Thyroid gland (tissue), 4 donors: ENCODE measurements at regions not wholly inside any gene's neighbourhood (a gene's known extent, or its start where the extent isn't known, plus 50 kb on each side); places are given as distances from the start of the nearest gene placed in this dataset.

Source experiments
- DNase-seq, 2 donors: peaks; one replicate each; pipeline ENCODE4 v3.0.0-alpha.2; 2019
- H3K27ac ChIP-seq, 3 donors: fragments of 200-600 bp; sonication (generic); 1 replicate in 2 of 3; 2 replicates in 1 of 3; pipeline ENCODE4 v1.5.1; 2016 to 2019; ENCODE audit warnings: mild to moderate bottlenecking in 1 of 3, moderate library complexity in 1 of 3
- H3K27me3 ChIP-seq: fragments of 200-600 bp; sonication (generic); one replicate; pipeline ENCODE4 v1.5.1; 2019
- H3K36me3 ChIP-seq, 2 donors: fragments of 200-600 bp; sonication (generic); one replicate each; pipeline ENCODE4 v1.5.1; 2016 to 2019
- H3K4me1 ChIP-seq, 2 donors: fragments of 200-600 bp; sonication (generic); one replicate each; pipeline ENCODE4 v1.5.1; 2017 to 2019
- H3K4me3 ChIP-seq, 3 donors: fragments of 200-600 bp; sonication (generic); replicated peaks in 1 of 3; 1 replicate in 2 of 3; 2 replicates in 1 of 3; pipeline ENCODE4 v1.5.1; 2016; ENCODE audit warnings: mild to moderate bottlenecking in 1 of 3
- H3K9me3 ChIP-seq: fragments of 200-600 bp; sonication (generic); one replicate; pipeline ENCODE4 v1.5.1; 2017
- CTCF ChIP-seq, 6 experiments: fragments of 200-600 bp in 3 of 6; fragments of 450-650 bp in 3 of 6; sonication (generic) in 3 of 6; IDR thresholded peaks; one replicate each; pipeline ENCODE4 v1.5.1; 2016 to 2019; ENCODE audit warnings: antibody characterized with exemption in 6 of 6, mild to moderate bottlenecking in 2 of 6, inconsistent platforms in 1 of 6, moderate library complexity in 1 of 6
- POLR2A ChIP-seq, 2 donors: fragments of 450-650 bp; IDR thresholded peaks; one replicate each; pipeline ENCODE4 v1.6.1; 2017; ENCODE audit warnings: antibody characterized with exemption in 2 of 2, mild to moderate bottlenecking in 2 of 2, moderate library complexity in 1 of 2
- WGBS, 2 donors: methylation state at CpG; one replicate each; pipeline ENCODE4 v1.1.5; 2017; 5-methylcytosine and 5-hydroxymethylcytosine counted together
- intact Hi-C: fragments of 100-400 bp; cut with DNase I; formaldehyde crosslinking; loops from one replicate; pipeline ENCODE4 v1.15.1; 2023

- H3K4me3 ChIP-seq: no peak overlapping the region
- H3K27ac ChIP-seq: no peak overlapping the region
- intact Hi-C loops: no loop called here
- 37 to 67% methylated on average over 4 of the region's 4 CpGs for WGBS, 2 donors
- no peaks in the 10 kb centered on the region for H3K27me3 ChIP-seq
- no peaks in the 10 kb centered on the region for H3K4me1 ChIP-seq
- DNase-seq: no peak
- TF ChIP-seq CTCF (IDR thresholded peaks at IDR 0.05): no peak
- TF ChIP-seq POLR2A (IDR thresholded peaks at IDR 0.05): no peak
- H3K36me3 ChIP-seq: no peaks in the 10 kb centered on the region
- H3K9me3 ChIP-seq: no peaks in the 10 kb centered on the region
Observed at GRCh38 chr14:38593476-38593875, 337.6 kb upstream of the CLEC14A start.

DNA sequence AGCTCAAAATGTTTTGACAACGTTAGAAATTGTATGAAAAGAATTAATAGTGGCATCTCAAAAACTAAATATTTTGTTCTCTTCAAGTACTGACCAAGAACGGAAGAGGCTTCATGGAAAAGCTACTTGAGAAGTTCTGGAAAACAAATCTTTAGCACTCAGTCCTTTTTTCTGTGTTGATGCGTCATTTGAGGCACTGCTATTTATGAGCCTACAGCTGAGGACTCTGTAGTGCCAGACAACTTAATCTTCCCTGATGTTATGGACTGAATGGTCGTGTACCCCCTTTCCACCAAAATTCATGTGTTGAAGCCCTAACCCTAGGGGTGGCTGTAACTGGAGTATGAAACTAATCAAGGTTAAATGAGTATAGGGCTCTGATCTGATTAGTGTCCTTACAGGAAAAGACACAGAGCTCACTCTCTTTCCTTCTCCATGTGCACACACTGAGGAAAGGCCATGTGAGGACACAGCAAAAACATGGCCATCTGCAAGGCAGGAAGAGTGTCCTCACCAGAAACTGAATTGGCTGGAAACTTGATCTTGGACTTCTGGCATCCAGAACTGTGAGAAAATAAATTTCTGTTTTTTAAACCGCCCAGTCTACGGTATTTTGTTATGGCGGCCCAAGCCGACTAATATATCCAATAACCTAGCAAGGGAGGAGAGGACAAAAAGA is 337.0 kb upstream of the CLEC14A start:
- H3K27ac ChIP-seq: no peak overlapping the region
- WGBS, 2 donors: 88% methylated on average over 8 of the region's 8 CpGs
- TF ChIP-seq CTCF (IDR thresholded peaks at IDR 0.05) (no peak), POLR2A (IDR thresholded peaks at IDR 0.05) (no peak)
- intact Hi-C loops: no loop called here
- H3K4me3 ChIP-seq: no peak overlapping the region
- H3K4me1 ChIP-seq: no peaks in the 10 kb centered on the region
- no peak for DNase-seq
- no peaks in the 10 kb centered on the region for H3K36me3 ChIP-seq
- H3K9me3 ChIP-seq: no peaks in the 10 kb centered on the region
- H3K27me3 ChIP-seq: no peaks in the 10 kb centered on the region

DNA sequence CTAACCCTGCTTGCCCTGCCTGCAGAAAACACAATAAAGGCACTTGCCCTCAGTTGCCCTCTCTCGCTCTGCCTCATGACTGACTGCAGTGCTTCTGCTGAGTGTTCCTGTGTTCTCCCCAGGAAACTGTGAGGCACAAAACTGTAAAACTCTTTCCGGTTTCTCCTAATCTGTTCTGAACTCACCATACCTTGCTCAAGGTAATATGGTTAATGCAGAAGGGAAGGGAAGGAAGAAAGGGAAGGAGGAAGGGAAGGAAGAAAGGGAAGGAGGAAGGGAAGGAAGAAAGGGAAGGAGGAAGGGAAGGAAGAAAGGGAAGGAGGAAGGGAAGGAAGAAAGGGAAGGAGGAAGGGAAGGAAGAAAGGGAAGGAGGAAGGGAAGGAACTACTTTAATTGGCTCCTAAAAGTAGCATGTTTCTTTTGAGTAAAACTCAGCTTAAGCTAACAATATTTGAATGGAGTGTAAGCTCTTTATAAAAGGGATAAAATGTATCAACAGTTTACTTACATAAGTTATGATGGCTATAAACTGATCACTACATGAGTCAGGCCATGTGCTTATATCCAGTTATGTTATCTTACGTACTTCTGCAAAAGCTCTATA is 334.0 kb upstream of the CLEC14A start:
- no peaks in the 10 kb centered on the region for H3K36me3 ChIP-seq
- no peaks in the 10 kb centered on the region for H3K9me3 ChIP-seq
- no peak for DNase-seq
- no peaks in the 10 kb centered on the region for H3K4me1 ChIP-seq
- no peaks in the 10 kb centered on the region for H3K27me3 ChIP-seq
- no peak overlapping the region for H3K4me3 ChIP-seq
- intact Hi-C loops: no loop called here
- no peak overlapping the region for H3K27ac ChIP-seq
- TF ChIP-seq CTCF (IDR thresholded peaks at IDR 0.05) (no peak), POLR2A (IDR thresholded peaks at IDR 0.05) (no peak)
- 91 to 95% methylated on average over 3 of the region's 3 CpGs for WGBS, 2 donors

DNA sequence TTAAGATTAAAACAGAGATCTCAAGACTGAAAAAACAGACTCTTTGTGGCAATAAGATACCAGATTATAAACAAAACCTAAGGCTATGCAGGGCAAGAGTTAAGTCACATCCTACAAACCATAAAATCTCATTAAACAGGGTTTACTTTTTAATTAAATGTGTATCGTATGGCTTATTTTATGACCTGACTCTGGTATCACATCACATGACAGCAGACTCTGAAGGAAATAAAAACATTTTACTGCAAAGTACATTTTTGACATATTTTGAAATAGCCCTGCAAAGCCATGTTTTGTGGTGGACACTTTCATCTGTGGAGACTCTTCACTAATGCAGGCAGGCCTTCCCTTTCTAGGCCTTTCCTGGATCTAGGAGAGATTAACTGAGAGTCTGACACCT is 327.6 kb upstream of the CLEC14A start:
- TF ChIP-seq CTCF (IDR thresholded peaks at IDR 0.05) (no peak), POLR2A (IDR thresholded peaks at IDR 0.05) (no peak)
- WGBS, 2 donors: 92 to 95% methylated on average over 1 of the region's 1 CpG
- H3K4me1 ChIP-seq: no peaks in the 10 kb centered on the region
- no peak for DNase-seq
- H3K9me3 ChIP-seq: no peaks in the 10 kb centered on the region
- H3K36me3 ChIP-seq: no peaks in the 10 kb centered on the region
- no peaks in the 10 kb centered on the region for H3K27me3 ChIP-seq
- no peak overlapping the region for H3K27ac ChIP-seq
- intact Hi-C loops: no loop called here
- no peak overlapping the region for H3K4me3 ChIP-seq

DNA sequence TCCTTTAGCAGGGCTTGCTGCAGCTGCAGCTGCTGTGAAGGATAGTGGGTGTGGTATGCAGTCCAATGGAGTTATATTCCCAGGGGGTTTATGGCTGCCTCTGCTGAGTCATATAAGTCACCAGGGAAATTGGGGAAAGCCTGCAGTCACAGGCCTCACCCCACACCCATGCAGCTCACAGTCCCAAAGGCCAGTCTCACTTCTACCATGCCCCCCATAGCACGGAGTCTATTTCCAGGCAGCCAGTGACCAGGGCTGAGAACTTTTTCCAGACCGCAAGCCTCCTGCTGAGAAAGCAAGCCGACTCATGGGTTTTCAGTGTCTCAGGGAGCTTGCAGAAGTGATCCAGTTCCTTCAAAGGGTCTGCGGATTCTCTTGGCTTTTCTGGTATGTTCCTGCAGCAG is 322.4 kb upstream of the CLEC14A start:
- Histone ChIP-seq H3K4me3 (no peak overlapping the region), H3K27me3 (no peaks in the 10 kb centered on the region), H3K4me1 (no peaks in the 10 kb centered on the region), H3K27ac (no peak overlapping the region), H3K36me3 (no peaks in the 10 kb centered on the region), H3K9me3 (no peaks in the 10 kb centered on the region)
- no peak for DNase-seq
- intact Hi-C loops: no loop called here
- no peak for TF ChIP-seq POLR2A (IDR thresholded peaks at IDR 0.05)
- no peak for TF ChIP-seq CTCF (IDR thresholded peaks at IDR 0.05)
- 90 to 93% methylated on average over 3 to 4 of the region's 4 CpGs for WGBS, 2 donors
